GM21825 (cell line): ENCODE measurements at regions not wholly inside any gene's neighbourhood (a gene's known extent, or its start where the extent isn't known, plus 50 kb on each side); places are given as distances from the start of the nearest gene placed in this dataset.
"Not testable (repeated sequence)": the region's sequence is repeated elsewhere in the genome, so short reads cannot be mapped to it uniquely, and the experiment has no call there.

Experiments used
- ATAC-seq: cut with Tn5 transposase; IDR thresholded peaks from one replicate; pipeline ENCODE4 v1.9.1; 2021; ENCODE audit warnings: mild to moderate bottlenecking, moderate library complexity; ENCODE audit not compliant: unreplicated experiment

DNA sequence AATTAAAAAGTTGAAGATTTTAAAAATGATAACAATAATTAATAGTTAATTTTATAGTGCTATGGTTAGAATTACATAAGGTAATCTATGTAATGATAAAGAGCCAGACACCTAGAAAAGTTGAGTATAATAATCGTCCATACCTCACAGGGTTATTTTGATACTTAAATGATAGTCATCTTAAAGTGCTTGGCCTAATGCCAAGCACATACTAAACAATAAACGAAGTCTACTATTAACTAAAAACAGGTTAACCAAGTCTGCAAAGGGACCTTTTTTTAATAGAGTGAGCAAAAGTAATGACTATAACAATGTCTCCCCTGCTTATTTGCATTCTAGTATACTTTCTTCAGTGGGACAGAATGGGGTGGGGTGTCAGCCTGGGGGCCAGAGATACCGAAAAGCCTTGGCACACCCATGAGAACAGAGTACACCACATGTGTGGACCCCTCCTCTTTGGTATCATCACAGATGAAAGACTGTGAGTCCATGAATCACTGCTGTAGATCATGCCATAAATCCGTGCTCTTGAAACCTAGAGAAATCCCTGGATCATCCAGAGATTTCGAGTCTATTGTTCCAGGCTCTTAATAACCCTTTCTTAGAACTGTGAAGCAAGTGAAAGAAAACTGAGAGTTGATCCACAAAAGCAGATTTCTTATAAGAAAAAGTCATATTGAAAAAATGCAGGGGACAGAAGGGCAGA is 249.5 kb downstream of the PRELID2 start:
- no peak for ATAC-seq

- ATAC-seq, result no peak
Measured at GRCh38 chr5:145579301-145579700, 255.8 kb downstream of the PRELID2 start.

DNA sequence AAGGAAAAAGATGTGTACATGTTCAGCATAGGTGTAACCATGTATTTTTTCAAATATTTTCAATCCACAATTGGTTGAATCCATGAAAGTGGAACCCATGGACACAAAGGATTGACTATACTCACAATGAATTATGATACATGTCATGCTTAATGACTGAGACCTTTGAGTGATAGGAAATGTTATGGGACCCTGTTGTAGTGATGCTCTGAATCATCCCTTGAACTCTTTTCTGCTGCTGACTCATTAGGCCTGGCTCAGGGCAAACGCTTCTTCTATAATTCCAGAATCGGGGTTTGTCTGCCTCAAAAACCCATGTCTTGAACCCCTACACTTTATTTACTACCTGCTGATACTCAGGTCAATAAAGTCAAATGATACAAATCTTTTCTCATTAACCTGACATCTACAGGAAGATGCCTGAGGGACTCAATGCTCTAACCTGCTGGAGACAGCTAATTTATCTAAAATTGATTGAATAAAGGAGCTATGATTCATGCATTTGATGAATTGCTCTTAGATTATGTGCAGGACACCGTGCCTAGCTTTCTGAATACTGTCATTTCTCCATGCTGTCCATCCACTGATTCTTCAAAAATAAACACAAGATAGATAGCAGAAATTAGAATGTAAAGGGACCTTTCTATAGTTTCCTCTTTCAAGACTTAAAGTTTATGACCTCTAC is 260.1 kb downstream of the PRELID2 start:
- ATAC-seq, result no peak

DNA sequence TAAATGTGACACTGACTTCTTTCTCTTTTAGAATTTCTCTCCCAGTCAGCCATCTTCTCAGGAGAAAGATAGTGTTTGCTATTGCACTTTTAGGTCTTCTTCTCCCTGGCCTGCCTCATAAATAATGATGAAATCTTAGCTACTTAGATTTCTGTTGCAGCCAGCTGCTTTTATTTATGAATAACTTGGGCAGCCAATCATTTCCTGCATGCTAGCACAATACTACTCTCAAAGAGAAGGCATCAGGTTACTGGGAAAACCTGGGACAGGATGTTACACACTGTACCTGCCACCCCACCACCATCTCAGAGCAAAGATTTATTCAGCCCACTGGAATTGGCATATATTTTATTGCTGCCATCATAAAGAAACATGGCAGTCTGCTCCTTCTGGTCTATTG is 266.6 kb downstream of the PRELID2 start:
- ATAC-seq, result no peak

GRCh38 chr5:145562931-145563330 is 272.2 kb downstream of the PRELID2 start:
- ATAC-seq, result no peak

GRCh38 chr5:145558288-145558687 is 276.9 kb downstream of the PRELID2 start:
- no peak for ATAC-seq

- ATAC-seq, result no peak
Measured at GRCh38 chr5:145557345-145557744, 277.8 kb downstream of the PRELID2 start.

DNA sequence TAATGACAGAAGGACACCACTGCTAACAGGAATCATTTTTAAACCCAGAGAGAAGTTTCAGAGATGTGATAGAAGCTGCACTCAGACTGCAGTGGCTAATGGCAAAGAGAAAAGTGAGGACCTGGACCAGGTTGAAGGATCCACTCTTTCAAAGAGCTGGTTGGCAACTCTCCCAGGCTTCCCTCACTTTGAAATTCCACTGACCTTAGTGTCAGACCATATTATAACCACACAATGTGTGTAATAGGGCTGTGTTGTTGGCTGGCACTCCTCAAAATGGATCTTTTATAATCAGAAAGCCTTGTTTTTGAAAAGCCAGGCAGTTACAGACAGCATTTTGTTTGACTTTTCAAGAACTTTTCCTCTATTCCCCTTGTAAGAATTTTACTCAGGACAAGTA is 280.7 kb downstream of the PRELID2 start:
- ATAC-seq, result no peak

DNA sequence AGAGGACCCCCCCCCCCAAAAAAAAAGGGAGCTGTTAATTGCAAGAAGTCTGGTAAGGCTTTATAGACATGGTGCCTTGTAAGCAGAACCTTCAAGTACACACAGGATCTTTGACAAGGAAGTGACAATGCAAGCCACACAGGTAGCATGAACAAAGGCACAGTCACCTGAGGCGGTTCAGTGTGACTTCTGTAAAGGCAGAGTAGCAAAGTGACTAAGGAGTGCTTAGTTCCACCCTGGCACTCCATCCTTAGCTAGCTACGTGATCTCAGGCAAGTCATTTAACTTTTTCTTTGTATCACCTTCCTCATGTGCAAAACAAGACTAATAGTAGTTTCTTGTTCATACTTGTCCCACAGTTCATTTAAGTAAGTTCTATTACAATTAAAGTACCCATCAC is 282.0 kb downstream of the PRELID2 start:
- ATAC-seq, result no peak

DNA sequence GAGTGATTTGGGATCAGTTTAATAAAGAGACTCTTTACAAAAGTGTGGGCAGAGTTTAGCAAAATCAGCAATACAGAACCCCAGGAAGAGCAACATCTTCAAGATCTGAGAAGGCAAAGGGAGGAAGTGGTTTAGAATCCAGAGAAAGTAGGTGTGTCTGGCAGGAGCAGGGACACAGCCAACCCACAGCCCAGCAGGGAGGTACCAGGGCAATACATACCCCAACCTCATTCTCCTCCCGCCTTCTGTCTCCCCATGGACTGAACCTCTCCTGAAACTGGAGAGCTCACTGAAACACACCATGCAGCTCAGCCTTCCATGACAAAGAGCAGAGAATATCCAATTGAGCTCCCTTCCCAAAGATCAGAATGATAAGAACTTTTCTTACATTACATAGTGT is 283.4 kb downstream of the PRELID2 start:
- ATAC-seq, result no peak

- ATAC-seq, result no peak
Measured at GRCh38 chr5:145548097-145548496, 287.0 kb downstream of the PRELID2 start.

DNA sequence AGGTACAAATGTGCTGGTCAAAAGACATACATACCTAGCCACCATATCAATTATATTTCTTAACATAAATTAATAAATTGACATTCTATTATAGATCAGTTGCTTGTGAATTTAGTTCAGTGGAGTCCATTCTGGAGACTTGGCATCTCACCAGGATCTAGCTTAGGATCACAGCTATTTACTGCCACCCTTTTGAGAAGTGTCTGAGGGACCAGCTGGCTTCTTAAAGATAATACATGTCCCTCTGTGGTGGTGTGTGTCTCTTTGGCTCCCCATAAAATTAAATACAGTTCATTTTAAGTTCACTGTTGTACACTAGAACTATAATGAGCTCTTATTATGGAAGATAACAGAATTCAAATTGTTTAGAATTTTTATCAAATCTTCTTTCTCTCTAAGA is 290.7 kb downstream of the PRELID2 start:
- ATAC-seq, result no peak

DNA sequence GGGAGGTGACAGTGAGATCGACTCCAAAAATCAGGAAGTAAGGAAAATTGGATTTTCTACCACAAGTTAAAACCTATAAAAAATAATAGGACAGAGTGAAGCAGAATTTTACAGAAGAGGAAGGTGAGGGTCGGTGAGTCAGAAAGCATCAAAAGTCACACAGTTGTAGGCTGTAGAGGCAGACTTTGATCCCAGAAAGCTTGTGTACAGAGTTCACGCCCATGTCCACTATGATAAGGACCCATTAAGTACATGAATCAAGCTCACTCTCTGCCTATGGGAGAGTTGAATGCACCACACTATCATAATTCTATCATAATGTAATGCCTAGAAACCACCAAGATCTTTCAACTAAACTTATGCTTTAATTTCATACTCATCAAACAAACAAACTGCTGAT is 291.2 kb downstream of the PRELID2 start:
- ATAC-seq, result no peak

DNA sequence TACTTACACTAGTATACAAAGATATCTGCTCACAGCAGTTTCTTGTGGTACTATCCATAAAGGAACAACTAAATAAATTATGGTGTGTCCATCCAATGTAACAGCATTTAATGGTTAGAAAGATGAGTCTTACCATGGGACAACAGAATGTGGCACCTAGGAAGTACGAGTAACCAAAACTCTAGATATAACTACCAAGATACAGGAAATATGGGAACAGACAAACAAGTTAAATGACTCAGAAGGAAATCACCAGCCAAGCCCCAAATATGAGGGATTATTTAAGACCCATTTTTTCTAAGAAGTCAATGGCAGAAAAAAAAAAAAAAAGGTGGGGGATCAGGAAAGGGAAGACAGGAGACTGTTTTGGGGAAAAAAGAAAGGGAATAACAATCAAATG is 294.8 kb downstream of the PRELID2 start:
- no peak for ATAC-seq

GRCh38 chr5:145539201-145539600 is 295.9 kb downstream of the PRELID2 start:
- no peak for ATAC-seq

- ATAC-seq, result no peak
Measured at GRCh38 chr5:145536133-145536532, 299.0 kb downstream of the PRELID2 start.

DNA sequence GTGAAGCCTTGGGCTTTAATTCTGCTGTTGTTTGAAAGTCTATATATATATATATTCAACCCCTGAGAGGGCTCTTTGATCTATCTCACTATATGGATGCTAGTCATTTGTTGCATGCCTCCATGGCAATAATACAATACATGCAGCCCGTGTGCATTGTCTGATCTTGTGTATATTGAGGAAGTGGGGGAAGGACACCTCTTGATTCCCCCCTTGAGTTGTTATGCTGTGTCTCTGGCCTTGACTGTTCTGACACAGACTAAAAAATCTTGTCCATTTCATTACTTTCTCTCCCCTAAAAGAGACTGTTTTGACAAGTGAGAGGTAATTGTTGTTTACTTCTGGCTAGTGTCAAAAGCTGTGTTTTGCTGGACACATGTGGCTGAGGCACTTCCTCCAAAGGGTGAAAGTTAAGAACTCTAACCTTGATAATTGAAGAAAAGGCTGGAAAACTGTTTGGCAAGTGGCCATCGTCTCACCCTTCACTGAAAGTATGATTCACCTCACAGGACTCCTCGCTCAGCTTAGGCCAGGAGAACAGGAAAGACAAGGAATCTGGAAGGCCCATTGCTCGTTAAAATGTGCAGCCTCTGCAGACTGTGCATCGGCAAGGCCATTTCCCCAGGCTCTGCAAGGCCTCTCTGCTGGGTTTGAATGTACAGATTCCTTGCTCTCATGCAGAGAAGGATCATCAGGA is 304.0 kb downstream of the PRELID2 start:
- no peak for ATAC-seq

- no peak for ATAC-seq
Measured at GRCh38 chr5:145521523-145521922, 313.6 kb downstream of the PRELID2 start.

GRCh38 chr5:145521066-145521465 is 314.1 kb downstream of the PRELID2 start:
- ATAC-seq, result no peak

DNA sequence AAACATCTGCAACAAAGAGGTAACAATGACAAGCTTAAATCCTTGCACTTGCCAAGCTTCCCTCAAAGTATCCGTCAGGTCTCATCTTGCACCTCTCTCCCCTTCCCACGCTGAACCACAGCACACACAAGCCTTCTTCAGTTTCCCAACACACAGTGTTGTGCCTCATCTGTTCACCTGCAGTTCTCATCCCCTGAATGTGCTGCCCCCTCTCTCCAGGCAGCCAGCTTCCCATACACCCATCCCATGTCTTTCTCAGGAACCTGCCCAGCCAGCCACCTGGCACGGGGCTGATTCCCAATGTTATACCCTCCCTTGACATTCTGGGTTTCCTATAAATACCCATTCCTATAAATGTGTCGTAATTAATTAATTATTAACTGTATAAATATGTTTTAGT is 314.8 kb downstream of the PRELID2 start:
- ATAC-seq, result no peak

DNA sequence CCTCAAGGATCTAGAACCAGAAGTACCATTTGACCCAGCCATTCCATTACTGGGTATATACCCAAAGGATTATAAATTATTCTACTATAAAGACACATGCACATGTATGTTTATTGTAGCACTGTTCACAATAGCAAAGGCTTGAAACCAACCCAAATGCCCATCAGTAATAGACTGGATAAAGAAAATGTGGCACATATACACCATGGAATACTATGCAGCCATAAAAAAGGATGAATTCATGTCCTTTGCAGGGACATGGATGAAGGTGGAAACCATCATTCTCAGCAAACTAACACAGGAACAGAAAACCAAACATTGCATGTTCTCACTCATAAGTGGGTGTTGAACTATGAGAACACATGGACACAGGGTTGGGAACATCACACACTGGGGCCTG is 317.6 kb downstream of the PRELID2 start:
- ATAC-seq, result not testable (repeated sequence)

- no peak for ATAC-seq
Measured at GRCh38 chr5:145511351-145511750, 323.8 kb downstream of the PRELID2 start.
